SW480 (cell line): ENCODE measurements at regions not wholly inside any gene's neighbourhood (a gene's known extent, or its start where the extent isn't known, plus 50 kb on each side); places are given as distances from the start of the nearest gene placed in this dataset.
"Not testable (repeated sequence)": the region's sequence is repeated elsewhere in the genome, so short reads cannot be mapped to it uniquely, and the experiment has no call there.

Experiments
- DNase-seq: peaks from one replicate; pipeline ENCODE4 v3.0.0-alpha.2; 2016; ENCODE audit warnings: low spot score

DNA sequence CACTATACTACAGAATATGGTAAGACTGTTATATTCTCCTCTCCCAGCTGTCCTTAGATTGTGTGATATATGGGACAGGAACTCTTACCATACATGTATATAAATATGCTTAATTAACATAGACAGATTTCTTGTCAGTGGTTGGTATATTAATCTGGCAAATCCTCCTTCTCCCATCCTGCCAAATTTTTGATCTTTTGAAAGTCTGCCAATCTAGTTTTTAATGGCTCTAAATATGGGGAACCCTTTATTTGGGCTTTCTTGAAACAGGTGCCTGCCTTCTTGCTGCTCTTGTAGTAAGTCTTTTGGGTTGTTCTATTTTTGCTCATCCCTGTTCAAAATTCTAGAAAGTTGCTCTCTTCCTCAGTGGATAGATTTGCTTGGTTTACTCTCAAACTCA lies 63.5 kb downstream of the SPATA31D1 start:
- DNase-seq = no peak

- no peak for DNase-seq
Measured at GRCh38 chr9:82054264-82055015, 65.9 kb downstream of the SPATA31D1 start.

DNA sequence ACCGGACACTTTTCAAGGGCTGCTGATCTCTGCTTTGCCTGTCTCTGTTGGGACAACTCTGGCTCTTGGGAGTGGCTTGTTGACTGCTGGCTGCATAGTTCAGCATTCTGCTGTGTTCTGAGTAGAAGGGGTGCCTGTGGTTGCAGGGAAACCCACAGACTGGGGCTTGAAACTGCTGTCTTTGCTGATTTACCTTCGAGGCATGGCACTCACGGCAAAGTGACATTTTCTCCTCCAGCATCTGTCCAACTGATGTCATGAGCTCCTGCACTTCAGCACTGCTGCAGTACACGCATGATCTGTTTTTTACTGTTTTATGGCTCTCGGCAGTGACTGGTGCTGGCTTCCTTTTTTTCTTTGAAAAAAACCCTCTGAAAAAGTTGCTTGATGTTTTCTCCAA lies 69.2 kb downstream of the SPATA31D1 start:
- no peak for DNase-seq

GRCh38 chr9:82061801-82062200 lies 73.2 kb downstream of the SPATA31D1 start:
- not testable (repeated sequence) for DNase-seq

DNA sequence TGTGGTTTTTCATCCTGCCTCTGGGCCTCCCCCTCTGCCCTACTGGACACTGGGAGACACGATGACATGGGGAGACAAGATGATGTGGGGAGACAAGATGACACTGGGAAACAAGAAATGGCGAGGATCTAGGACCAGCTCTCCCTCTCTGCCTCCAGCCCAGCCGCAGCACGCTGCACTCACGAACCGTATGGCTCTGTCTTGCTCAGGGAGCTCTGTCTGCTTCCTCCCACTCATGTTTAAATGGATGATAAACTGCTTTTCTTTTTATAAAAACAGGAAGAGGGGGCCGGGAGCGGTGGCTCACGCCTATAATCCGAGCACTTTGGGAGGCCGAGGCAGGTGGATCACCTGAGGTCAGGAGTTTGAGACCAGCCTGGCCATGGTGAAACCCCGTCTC lies 73.7 kb downstream of the SPATA31D1 start:
- DNase-seq = no peak

DNA sequence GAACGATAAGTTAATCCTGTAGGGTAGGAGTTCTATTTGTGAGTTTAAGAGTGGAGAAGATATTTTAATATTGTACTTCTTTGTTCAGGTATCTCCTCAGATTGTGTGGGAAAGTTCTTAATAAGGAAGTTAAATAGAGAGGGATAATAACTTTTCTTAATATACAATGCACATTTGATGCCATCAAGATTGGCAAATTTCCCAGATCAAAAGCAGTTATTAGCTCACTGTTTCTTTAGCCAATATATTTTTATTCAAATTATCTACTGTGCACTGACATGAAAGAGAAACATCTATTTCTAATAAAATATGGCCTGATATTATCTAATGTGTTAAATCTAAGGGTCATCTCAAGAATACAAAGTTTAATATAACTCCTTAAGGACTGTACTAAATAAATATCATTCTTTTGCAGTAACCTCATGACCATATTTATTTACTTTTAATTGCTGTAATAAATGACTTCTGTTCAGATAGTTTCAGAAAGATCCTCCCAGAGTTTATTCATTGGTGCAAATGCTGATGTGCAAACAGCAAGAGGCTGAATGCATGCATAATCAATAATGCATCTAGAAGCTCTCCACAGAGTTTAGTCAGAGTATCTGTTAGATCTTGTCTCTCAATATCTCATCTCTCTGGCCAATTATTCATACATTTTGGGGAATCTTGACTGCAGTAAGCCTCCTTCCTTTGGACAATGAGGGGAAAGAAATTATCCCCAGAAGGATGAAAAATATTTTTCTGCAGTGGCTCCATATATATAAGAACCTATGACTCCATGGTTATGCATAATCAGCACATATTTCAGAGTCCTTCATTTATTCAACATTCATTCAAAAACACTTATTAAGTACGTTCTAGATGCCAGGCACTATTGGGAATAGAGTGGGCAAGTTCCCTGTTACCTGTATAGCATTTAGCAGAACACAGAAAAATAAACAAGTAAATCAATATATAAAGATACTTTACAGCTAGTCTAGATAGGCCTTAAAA lies 85.3 kb downstream of the SPATA31D1 start:
- no peak for DNase-seq

GRCh38 chr9:82080265-82080664 lies 91.7 kb downstream of the SPATA31D1 start:
- no peak for DNase-seq

GRCh38 chr9:82081496-82081895 lies 92.9 kb downstream of the SPATA31D1 start:
- DNase-seq = no peak

GRCh38 chr9:82082563-82082962 lies 94.0 kb downstream of the SPATA31D1 start:
- DNase-seq = no peak

DNA sequence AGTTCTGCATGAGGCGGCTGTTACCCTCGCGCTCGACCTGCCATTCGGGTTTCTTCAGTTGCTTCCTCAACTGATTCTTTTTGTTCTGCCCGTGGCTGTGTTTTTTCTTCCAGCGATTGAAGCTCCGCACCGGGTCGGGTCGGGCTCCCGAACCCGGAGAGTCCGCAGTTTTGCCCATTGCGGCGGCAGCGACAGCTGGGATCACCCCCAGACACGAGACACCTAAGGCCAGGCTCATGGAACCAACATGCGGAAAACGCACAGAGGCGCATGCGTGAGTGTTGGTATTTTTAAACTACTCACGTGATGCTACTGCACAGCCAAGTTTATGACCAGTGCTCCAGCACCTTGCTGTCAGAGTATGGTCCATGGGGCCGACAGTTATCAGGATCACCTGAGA lies 100.0 kb downstream of the SPATA31D1 start:
- DNase-seq = no peak

DNA sequence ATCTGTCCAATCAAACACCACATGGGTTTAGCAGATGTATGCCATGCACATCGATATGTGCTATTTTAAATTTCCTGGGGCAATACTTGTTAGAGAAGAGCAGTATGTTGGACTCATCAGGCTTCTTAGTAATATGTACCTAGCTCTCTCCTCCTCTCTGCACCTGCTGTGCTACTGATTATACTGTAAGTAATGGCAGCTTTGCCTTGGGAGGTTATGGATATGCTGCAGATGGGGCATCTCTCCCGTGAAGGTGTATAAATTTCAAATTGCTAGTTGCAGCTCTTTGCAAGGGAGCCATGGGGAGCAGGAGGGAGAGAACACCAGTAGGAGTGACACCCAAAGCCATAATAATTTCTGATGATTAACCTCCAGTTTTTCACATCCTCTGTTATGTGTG lies 101.5 kb downstream of the SPATA31D1 start:
- no peak for DNase-seq

- no peak for DNase-seq
Measured at GRCh38 chr9:82091100-82091499, 102.5 kb downstream of the SPATA31D1 start.

- DNase-seq = no peak
Measured at GRCh38 chr9:82091610-82092009, 103.0 kb downstream of the SPATA31D1 start.

DNA sequence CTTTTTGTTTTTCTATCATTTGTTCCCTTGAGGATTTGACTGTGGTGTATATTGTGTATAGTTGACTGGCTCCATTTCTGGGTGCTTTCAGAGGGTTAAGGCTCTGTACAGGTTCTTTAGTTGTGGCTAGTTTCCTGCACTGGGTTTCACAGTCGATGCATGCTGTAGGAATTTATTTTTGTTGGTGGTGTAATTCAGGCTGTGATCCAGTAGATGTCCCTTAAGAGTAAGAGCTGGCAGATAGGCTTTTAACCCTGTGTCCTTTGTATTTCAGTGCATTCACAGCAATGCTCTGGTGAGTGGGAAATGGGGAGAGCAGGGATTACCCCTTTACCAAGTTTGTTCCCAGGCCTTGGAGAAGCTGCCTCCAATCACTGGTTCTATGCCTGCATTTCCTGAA lies 112.9 kb downstream of the SPATA31D1 start:
- DNase-seq = no peak

GRCh38 chr9:82104252-82104651 lies 115.7 kb downstream of the SPATA31D1 start:
- DNase-seq = no peak

GRCh38 chr9:82105729-82106128 lies 117.2 kb downstream of the SPATA31D1 start:
- no peak for DNase-seq

GRCh38 chr9:82106536-82106935 lies 118.0 kb downstream of the SPATA31D1 start:
- DNase-seq = no peak

- DNase-seq = no peak
Measured at GRCh38 chr9:82108474-82108873, 119.9 kb downstream of the SPATA31D1 start.

DNA sequence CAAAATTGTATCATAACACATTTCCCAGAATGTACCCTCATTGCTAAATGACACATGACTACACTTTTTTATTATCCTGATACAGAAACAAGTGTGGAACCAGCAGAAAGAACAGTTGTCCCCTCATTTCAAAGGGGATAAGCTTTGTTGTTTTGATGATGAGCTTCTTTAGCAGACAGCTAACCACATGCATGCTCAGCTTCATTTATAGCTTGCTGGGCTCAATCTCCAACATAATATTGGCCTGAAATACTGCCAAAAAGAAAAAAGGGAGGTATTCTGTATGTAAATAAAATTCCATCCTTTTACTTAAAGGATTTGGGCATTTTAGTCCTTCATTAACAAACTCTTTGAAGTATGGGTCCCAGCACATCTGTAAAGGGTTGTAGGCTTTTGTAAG lies 120.4 kb downstream of the SPATA31D1 start:
- no peak for DNase-seq

GRCh38 chr9:82109626-82110025 lies 121.1 kb downstream of the SPATA31D1 start:
- no peak for DNase-seq

- no peak for DNase-seq
Measured at GRCh38 chr9:82110881-82111280, 122.3 kb downstream of the SPATA31D1 start.

DNA sequence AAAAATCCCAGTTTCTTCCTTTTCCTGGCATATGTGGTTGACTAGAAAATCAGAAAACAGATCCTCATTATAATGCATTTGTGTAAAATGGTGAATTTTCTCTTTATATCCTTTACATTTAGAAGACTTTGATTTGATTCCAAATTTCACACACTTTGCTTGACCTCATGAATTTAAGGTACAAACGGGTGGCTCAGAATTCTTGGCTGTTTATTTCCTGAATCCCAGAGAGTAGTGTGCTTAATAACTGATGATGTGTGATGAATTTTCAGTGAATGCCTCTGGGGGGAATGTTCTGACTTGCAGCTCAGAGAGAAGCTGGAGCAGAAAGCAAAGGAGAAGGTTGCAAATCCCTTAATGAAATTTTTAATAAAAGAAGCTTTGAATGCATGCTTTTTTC lies 126.8 kb downstream of the SPATA31D1 start:
- DNase-seq = no peak

- DNase-seq = no peak
Measured at GRCh38 chr9:82115900-82116299, 127.3 kb downstream of the SPATA31D1 start.
